ENCODE measurements at regions not wholly inside any gene's neighbourhood (a gene's known extent, or its start where the extent isn't known, plus 50 kb on each side); places are given as distances from the start of the nearest gene placed in this dataset.

DNA sequence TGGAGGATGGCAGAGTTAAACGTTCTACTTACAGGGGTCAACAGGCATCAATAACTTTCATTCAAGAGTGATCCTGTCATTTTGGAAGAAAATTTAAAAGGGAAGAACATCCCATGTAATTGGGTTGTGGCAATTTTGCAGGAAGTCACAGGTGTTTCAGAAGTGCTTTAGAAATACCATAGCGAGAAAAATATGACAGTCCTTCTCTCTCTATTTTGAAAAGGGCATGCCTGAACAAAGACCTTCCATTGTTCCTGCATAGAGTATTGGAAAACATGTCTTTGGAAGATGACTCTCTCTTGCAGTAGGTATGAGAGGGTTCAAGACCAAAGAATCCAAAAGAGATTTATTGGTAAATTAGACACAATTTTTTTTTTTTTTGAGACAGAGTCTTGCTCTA, 81.8 kb upstream of the SERTAD2 start:
- no peak for TF ChIP-seq POLR2A (IDR thresholded peaks at IDR 0.05; ENCODE audit: low read depth, low read length)
- TF ChIP-seq POLR2AphosphoS5 (IDR thresholded peaks at IDR 0.05; ENCODE audit: low read depth, low read length): no peak
- no peak for TF ChIP-seq TAF1 (IDR thresholded peaks at IDR 0.05; ENCODE audit: low read depth, low read length)
- no peak for TF ChIP-seq SPI1 (IDR thresholded peaks at IDR 0.05; ENCODE audit: low read depth, low read length)
- no peak for TF ChIP-seq PAX5 (IDR thresholded peaks at IDR 0.05; ENCODE audit: insufficient read depth, low read length, severe bottlenecking)
- TF ChIP-seq POU2F2 (IDR thresholded peaks at IDR 0.05; ENCODE audit: low read depth, low read length): no peak
